ENCODE measurements at regions not wholly inside any gene's neighbourhood (a gene's known extent, or its start where the extent isn't known, plus 50 kb on each side); places are given as distances from the start of the nearest gene placed in this dataset.
"Not testable (repeated sequence)": the region's sequence is repeated elsewhere in the genome, so short reads cannot be mapped to it uniquely, and the experiment has no call there.

GRCh38 chr22:48414651-48415050, 1413.0 kb downstream of the BRD1 start:
- ChIA-PET POLR2A (no interaction called here), CTCF (no interaction called here)
- TF ChIP-seq PRDM1 (tag by site-specific recombination; IDR thresholded peaks at IDR 0.05) (no peak), ZNF174 (tag by site-specific recombination; IDR thresholded peaks at IDR 0.05) (no peak), ZNF658 (tag by site-specific recombination; IDR thresholded peaks at IDR 0.05) (no peak), ZNF488 (tag by site-specific recombination; IDR thresholded peaks at IDR 0.05) (no peak), SALL2 (tag by site-specific recombination; IDR thresholded peaks at IDR 0.05; ENCODE audit: borderline replicate concordance) (no peak), ELK4 (IDR thresholded peaks at IDR 0.05; ENCODE audit: borderline replicate concordance, low read depth, low read length) (no peak), ZNF169 (tag by site-specific recombination; IDR thresholded peaks at IDR 0.05) (no peak), KLF8 (tag by site-specific recombination; IDR thresholded peaks at IDR 0.05) (no peak), YY1 (tag by site-specific recombination; IDR thresholded peaks at IDR 0.05) (no peak)
- Histone ChIP-seq H3K27ac (ENCODE audit: extremely low read depth, low read depth, low read length) (no peak overlapping the region), H3K4me1 (ENCODE audit: control insufficient read depth, insufficient read depth, low read length) (no peaks in the 10 kb centered on the region), H3K9me3 (ENCODE audit: control insufficient read depth, insufficient read depth, low read depth, low read length) (no peaks in the 10 kb centered on the region), H3K36me3 (ENCODE audit: control insufficient read depth in 2 of 2, insufficient read depth in 1 of 2, low read length in 2 of 2) (no peaks in the 10 kb centered on the region), H3K4me3 (ENCODE audit: low read depth, low read length) (no peak overlapping the region)

GRCh38 chr22:48412931-48413330, 1414.7 kb downstream of the BRD1 start:
- H3K4me1 ChIP-seq (ENCODE audit: control insufficient read depth, insufficient read depth, low read length); CTCF ChIA-PET; H3K27ac ChIP-seq (ENCODE audit: extremely low read depth, low read depth, low read length); H3K4me3 ChIP-seq (ENCODE audit: low read depth, low read length); H3K9me3 ChIP-seq (ENCODE audit: control insufficient read depth, insufficient read depth, low read depth, low read length); POLR2A ChIA-PET; H3K36me3 ChIP-seq (ENCODE audit: control insufficient read depth in 2 of 2, insufficient read depth in 1 of 2, low read length in 2 of 2): not testable (repeated sequence)

- TF ChIP-seq BCL6B (tag by site-specific recombination; IDR thresholded peaks at IDR 0.05): no peak
- no peak for TF ChIP-seq ZNF670 (tag by site-specific recombination; IDR thresholded peaks at IDR 0.05; ENCODE audit: low read depth)
- no peak for TF ChIP-seq HOXA7 (CRISPR knock-in tag; IDR thresholded peaks at IDR 0.05; ENCODE audit: borderline replicate concordance)
- no peak for TF ChIP-seq ZNF701 (tag by site-specific recombination; IDR thresholded peaks at IDR 0.05)
- no peak for TF ChIP-seq BCL11A (tag by site-specific recombination; IDR thresholded peaks at IDR 0.05; ENCODE audit: low read depth)
- TF ChIP-seq ZNF223 (tag by site-specific recombination; IDR thresholded peaks at IDR 0.05): no peak
- TF ChIP-seq KLF10 (tag by site-specific recombination; IDR thresholded peaks at IDR 0.05): no peak
- TF ChIP-seq ZNF324 (tag by site-specific recombination; IDR thresholded peaks at IDR 0.05): no peak
- TF ChIP-seq REPIN1 (tag by site-specific recombination; IDR thresholded peaks at IDR 0.05; ENCODE audit: low read depth): no peak
- TF ChIP-seq ZBTB17 (tag by site-specific recombination; IDR thresholded peaks at IDR 0.05): no peak
- TF ChIP-seq ZNF830 (tag by site-specific recombination; IDR thresholded peaks at IDR 0.05; ENCODE audit: low read depth): no peak
- no peak for TF ChIP-seq ZBTB21 (tag by site-specific recombination; IDR thresholded peaks at IDR 0.05)
- no peak for TF ChIP-seq ZNF768 (tag by site-specific recombination; IDR thresholded peaks at IDR 0.05)
- no peak for TF ChIP-seq GLI4 (tag by site-specific recombination; IDR thresholded peaks at IDR 0.05)
- TF ChIP-seq SP2 (tag by site-specific recombination; IDR thresholded peaks at IDR 0.05): no peak
- no peak for TF ChIP-seq ZSCAN5A (tag by site-specific recombination; IDR thresholded peaks at IDR 0.05)
- Histone ChIP-seq H3K27ac (ENCODE audit: extremely low read depth, low read depth, low read length) (no peak overlapping the region), H3K4me3 (ENCODE audit: low read depth, low read length) (no peak overlapping the region), H3K4me1 (ENCODE audit: control insufficient read depth, insufficient read depth, low read length) (no peaks in the 10 kb centered on the region), H3K9me3 (ENCODE audit: control insufficient read depth, insufficient read depth, low read depth, low read length) (no peaks in the 10 kb centered on the region), H3K36me3 (ENCODE audit: control insufficient read depth in 2 of 2, insufficient read depth in 1 of 2, low read length in 2 of 2) (no peaks in the 10 kb centered on the region)
- ChIA-PET CTCF (interaction anchor here (1.1 kb wide), 1 partner anchor 15 kb away, joined by 5 read pairs; no protein-coding TSS in a partner anchor), POLR2A (no interaction called here)
Observed at GRCh38 chr22:48410536-48410935, 1417.1 kb downstream of the BRD1 start.
